Body of pancreas (tissue), 4 donors: ENCODE measurements at regions not wholly inside any gene's neighbourhood (a gene's known extent, or its start where the extent isn't known, plus 50 kb on each side); places are given as distances from the start of the nearest gene placed in this dataset.

Source experiments
- POLR2A ChIP-seq, 3 donors: fragments of 450-650 bp; IDR thresholded peaks; one replicate each; pipeline ENCODE4 v1.6.1; 2016; ENCODE audit warnings: antibody characterized with exemption in 3 of 3, mild to moderate bottlenecking in 2 of 3
- TF ChIP-seq, protein P1 (sequence below), 7 experiments: fragments of 450-650 bp in 4 of 7; fragments of 200-600 bp in 3 of 7; sonication (generic) in 3 of 7; IDR thresholded peaks; one replicate each; pipeline ENCODE4 v1.5.1; 2016 to 2019; ENCODE audit warnings: antibody characterized with exemption in 7 of 7

DNA sequence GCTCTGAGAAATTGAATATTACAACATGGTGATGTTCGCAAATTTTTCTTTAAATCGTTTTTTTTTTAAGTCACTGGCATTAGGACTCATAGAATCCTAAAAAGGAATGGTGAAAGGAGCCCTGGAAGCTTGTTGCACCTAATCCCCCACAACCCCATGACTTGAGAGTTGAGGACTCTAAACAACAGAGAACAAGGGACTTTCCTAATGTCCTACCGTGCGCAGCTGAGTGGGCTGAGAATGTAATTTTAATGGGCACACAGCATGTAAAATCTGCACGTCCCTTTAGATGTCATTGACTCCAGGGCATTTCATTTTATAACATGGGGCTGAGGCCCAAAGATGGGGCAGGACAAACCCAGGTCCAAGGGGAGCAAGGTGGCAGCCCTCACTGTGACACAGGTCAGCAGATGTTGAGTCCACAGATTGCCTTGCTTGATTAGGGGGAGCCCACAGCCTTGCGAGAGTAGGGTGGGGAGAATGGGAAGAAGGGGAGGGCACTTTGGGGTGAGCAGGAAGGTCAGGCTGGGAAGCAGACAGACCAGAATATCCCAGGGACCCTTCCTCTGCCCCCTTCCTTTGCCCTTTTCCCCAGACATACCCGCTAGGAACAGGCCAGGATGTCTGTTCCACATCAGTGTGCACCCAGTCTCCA is 208.4 kb upstream of the ZMIZ1 start:
- TF ChIP-seq, protein P1, sequence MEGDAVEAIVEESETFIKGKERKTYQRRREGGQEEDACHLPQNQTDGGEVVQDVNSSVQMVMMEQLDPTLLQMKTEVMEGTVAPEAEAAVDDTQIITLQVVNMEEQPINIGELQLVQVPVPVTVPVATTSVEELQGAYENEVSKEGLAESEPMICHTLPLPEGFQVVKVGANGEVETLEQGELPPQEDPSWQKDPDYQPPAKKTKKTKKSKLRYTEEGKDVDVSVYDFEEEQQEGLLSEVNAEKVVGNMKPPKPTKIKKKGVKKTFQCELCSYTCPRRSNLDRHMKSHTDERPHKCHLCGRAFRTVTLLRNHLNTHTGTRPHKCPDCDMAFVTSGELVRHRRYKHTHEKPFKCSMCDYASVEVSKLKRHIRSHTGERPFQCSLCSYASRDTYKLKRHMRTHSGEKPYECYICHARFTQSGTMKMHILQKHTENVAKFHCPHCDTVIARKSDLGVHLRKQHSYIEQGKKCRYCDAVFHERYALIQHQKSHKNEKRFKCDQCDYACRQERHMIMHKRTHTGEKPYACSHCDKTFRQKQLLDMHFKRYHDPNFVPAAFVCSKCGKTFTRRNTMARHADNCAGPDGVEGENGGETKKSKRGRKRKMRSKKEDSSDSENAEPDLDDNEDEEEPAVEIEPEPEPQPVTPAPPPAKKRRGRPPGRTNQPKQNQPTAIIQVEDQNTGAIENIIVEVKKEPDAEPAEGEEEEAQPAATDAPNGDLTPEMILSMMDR (IDR thresholded peaks at IDR 0.05) = no peak
- TF ChIP-seq POLR2A (IDR thresholded peaks at IDR 0.05) = no peak
